Breast epithelium (tissue), 3 donors: ENCODE measurements at regions not wholly inside any gene's neighbourhood (a gene's known extent, or its start where the extent isn't known, plus 50 kb on each side); places are given as distances from the start of the nearest gene placed in this dataset.

Experiments
- POLR2A ChIP-seq: fragments of 450-650 bp; IDR thresholded peaks from one replicate; pipeline ENCODE4 v1.6.1; 2016; ENCODE audit warnings: antibody characterized with exemption, mild to moderate bottlenecking, moderate library complexity
- POLR2AphosphoS5 ChIP-seq, 3 donors: sonication (generic); formaldehyde crosslinking; IDR thresholded peaks; one replicate each; pipeline ENCODE4 v1.6.1; 2017; ENCODE audit warnings: antibody characterized with exemption in 3 of 3
- TF ChIP-seq, protein P1 (sequence below), 3 donors: fragments of 450-650 bp; IDR thresholded peaks; one replicate each; pipeline ENCODE4 v1.5.1; 2016 to 2017; ENCODE audit warnings: antibody characterized with exemption in 3 of 3, mild to moderate bottlenecking in 3 of 3, moderate library complexity in 3 of 3

DNA sequence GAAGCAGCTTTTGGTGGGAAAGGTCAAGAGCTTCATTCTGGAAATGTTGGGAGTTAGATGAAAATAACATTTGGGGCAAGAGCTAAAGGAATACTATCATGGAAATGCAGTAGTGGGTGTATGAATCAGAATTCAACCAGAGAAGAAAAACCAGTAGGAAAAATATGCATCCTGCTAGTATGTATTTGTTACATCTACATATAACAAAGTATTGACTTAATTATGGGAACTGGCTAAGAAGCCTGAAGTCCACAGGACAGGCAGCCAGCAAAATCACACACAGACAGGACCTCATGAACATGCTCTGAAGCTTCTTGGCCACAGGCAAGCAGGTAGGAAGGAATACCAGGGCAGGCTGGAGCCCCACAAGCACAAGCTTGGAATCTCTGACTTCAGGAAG lies 185.8 kb downstream of the FBXO15 start:
- TF ChIP-seq, protein P1, sequence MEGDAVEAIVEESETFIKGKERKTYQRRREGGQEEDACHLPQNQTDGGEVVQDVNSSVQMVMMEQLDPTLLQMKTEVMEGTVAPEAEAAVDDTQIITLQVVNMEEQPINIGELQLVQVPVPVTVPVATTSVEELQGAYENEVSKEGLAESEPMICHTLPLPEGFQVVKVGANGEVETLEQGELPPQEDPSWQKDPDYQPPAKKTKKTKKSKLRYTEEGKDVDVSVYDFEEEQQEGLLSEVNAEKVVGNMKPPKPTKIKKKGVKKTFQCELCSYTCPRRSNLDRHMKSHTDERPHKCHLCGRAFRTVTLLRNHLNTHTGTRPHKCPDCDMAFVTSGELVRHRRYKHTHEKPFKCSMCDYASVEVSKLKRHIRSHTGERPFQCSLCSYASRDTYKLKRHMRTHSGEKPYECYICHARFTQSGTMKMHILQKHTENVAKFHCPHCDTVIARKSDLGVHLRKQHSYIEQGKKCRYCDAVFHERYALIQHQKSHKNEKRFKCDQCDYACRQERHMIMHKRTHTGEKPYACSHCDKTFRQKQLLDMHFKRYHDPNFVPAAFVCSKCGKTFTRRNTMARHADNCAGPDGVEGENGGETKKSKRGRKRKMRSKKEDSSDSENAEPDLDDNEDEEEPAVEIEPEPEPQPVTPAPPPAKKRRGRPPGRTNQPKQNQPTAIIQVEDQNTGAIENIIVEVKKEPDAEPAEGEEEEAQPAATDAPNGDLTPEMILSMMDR (IDR thresholded peaks at IDR 0.05): no peak
- TF ChIP-seq POLR2A: no peak
- TF ChIP-seq POLR2AphosphoS5 (IDR thresholded peaks at IDR 0.05): no peak
